PC-9 (cell line): ENCODE measurements at regions not wholly inside any gene's neighbourhood (a gene's known extent, or its start where the extent isn't known, plus 50 kb on each side); places are given as distances from the start of the nearest gene placed in this dataset.

Experiments used
- BruUV-seq: library from RNA; stranded (reverse); fragments of 400-500 nt; replicated peaks from 2 replicates; lab custom pipeline; 2021; lab: Mats Ljungman, UMichigan
- CTCF ChIA-PET: fragments of 300-600 bp; sonication (Branson Sonifier 250); formaldehyde crosslinking; loops from one replicate; lab custom pipeline; 2022; ENCODE audit warnings: antibody characterized with exemption; lab: Charles Lee
- POLR2A ChIA-PET: fragments of 300-600 bp; sonication (Branson Sonifier 250); formaldehyde crosslinking; loops from one replicate; lab custom pipeline; 2022; ENCODE audit warnings: antibody characterized with exemption; ENCODE audit not compliant: unreplicated experiment; lab: Charles Lee
- DNase-seq, 2 experiments: peaks; one replicate each; pipeline versions ENCODE4 v3.0.0 to v3.0.0-alpha.2; 2015 to 2022; ENCODE audit warnings: mixed read lengths in 1 of 2
- H2AFZ ChIP-seq: fragments of 200-600 bp; sonication (generic); 2 replicates; pipeline ENCODE4 v1.8.1; 2017; ENCODE audit warnings: antibody characterized with exemption
- H3F3A ChIP-seq: fragments of 200-600 bp; sonication (generic); 2 replicates; pipeline ENCODE4 v1.8.1; 2017; ENCODE audit warnings: antibody characterized with exemption, mild to moderate bottlenecking, low read depth; ENCODE audit not compliant: insufficient read depth
- H3K27ac ChIP-seq: fragments of 200-600 bp; sonication (generic); 2 replicates; pipeline ENCODE4 v1.6.1; 2016; ENCODE audit warnings: mixed run types
- H3K27me3 ChIP-seq: fragments of 200-600 bp; sonication (generic); 2 replicates; pipeline ENCODE4 v1.6.1; 2016; ENCODE audit warnings: low read depth, mixed run types; ENCODE audit not compliant: insufficient read depth
- H3K36me3 ChIP-seq: fragments of 200-600 bp; sonication (generic); 2 replicates; pipeline ENCODE4 v1.6.1; 2016; ENCODE audit warnings: low read depth, mixed run types
- H3K4me1 ChIP-seq: fragments of 200-600 bp; sonication (generic); replicated peaks from 2 replicates; pipeline ENCODE4 v1.6.1; 2016; ENCODE audit warnings: mixed run types; ENCODE audit not compliant: insufficient read depth
- H3K4me2 ChIP-seq: fragments of 200-600 bp; sonication (generic); 2 replicates; pipeline ENCODE4 v1.6.1; 2017; ENCODE audit warnings: mixed run types
- H3K4me3 ChIP-seq: fragments of 200-600 bp; sonication (generic); 2 replicates; pipeline ENCODE4 v1.6.1; 2016; ENCODE audit warnings: mixed run types
- H3K79me2 ChIP-seq: fragments of 200-600 bp; sonication (generic); 2 replicates; pipeline ENCODE4 v1.6.1; 2017; ENCODE audit warnings: low read depth, mixed run types
- H3K9me2 ChIP-seq: fragments of 200-600 bp; sonication (generic); 2 replicates; pipeline ENCODE4 v1.8.1; 2017; ENCODE audit warnings: mild to moderate bottlenecking; ENCODE audit not compliant: insufficient read depth
- H3K9me3 ChIP-seq: fragments of 200-600 bp; sonication (generic); 2 replicates; pipeline ENCODE4 v1.8.1; 2016; ENCODE audit warnings: low read depth; ENCODE audit not compliant: insufficient read depth
- H4K20me1 ChIP-seq: fragments of 200-600 bp; sonication (generic); 2 replicates; pipeline ENCODE4 v1.8.1; 2017; ENCODE audit not compliant: insufficient read depth
- EZH2 ChIP-seq: fragments of 200-600 bp; sonication (generic); IDR thresholded peaks from 2 replicates; pipeline ENCODE4 v1.8.0; 2017; ENCODE audit warnings: antibody characterized with exemption, low read depth
- intact Hi-C: fragments of 100-400 bp; cut with micrococcal nuclease; formaldehyde crosslinking; loops from one replicate; pipeline ENCODE4 v1.10.0; 2022; ENCODE audit not compliant: unreplicated experiment
- TF ChIP-seq, protein P1 (sequence below): fragments of 200-600 bp; sonication (generic); conservative IDR thresholded peaks from 2 replicates; pipeline ENCODE4 v1.6.1; 2017; ENCODE audit warnings: mixed run types, antibody characterized with exemption, mild to moderate bottlenecking, moderate library complexity

- Histone ChIP-seq H3K4me2 (no peak overlapping the region), H3K9me3 (no peaks in the 10 kb centered on the region), H2AFZ (no peak overlapping the region), H3K4me1 (no peaks in the 10 kb centered on the region), H3K4me3 (no peak overlapping the region), H3K36me3 (no peaks in the 10 kb centered on the region), H3K27me3 (no peaks in the 10 kb centered on the region), H3K27ac (no peak overlapping the region), H3F3A (no peaks in the 10 kb centered on the region), H4K20me1 (no peaks in the 10 kb centered on the region), H3K79me2 (no peaks in the 10 kb centered on the region), H3K9me2 (no peaks in the 10 kb centered on the region)
- intact Hi-C loops, result no loop called here
- BruUV-seq, result no TSS peak
- ChIA-PET CTCF (no interaction called here), POLR2A (interaction anchor here (0.7 kb wide), 1 partner anchor 35 kb away, joined by 4 read pairs; no protein-coding TSS in a partner anchor)
- TF ChIP-seq, protein P1, sequence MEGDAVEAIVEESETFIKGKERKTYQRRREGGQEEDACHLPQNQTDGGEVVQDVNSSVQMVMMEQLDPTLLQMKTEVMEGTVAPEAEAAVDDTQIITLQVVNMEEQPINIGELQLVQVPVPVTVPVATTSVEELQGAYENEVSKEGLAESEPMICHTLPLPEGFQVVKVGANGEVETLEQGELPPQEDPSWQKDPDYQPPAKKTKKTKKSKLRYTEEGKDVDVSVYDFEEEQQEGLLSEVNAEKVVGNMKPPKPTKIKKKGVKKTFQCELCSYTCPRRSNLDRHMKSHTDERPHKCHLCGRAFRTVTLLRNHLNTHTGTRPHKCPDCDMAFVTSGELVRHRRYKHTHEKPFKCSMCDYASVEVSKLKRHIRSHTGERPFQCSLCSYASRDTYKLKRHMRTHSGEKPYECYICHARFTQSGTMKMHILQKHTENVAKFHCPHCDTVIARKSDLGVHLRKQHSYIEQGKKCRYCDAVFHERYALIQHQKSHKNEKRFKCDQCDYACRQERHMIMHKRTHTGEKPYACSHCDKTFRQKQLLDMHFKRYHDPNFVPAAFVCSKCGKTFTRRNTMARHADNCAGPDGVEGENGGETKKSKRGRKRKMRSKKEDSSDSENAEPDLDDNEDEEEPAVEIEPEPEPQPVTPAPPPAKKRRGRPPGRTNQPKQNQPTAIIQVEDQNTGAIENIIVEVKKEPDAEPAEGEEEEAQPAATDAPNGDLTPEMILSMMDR, result no peak
- no peak for TF ChIP-seq EZH2
- no peak for DNase-seq
These were observed 153.8 kb downstream of the PTPRU start for GRCh38 chr1:29390075-29390474.

DNA sequence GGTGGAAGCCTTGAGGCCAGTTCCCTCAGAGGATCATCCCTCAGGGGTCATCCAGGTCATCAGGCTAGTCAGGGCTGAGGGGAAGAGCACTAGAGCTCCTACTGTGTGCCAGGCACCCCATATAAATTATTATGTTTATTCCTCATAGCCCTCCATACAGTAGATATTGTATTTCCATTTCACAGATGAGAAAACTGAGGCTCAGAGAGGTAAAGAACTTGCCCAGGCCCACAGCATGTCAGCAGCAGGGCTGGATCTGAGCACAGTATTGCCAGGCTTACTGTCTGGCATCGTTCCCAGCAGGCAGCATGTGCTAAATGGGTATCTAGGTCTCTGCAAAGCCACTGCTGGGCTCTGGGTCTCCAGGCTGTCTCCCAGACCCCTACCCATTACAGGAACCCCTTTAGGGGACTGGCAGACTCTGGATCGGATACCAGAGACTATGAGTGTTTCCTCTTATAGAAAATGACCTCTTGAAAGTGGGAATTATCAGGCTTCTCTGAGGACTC is 153.3 kb downstream of the PTPRU start:
- H3K36me3 ChIP-seq, result no peaks in the 10 kb centered on the region
- H3K4me3 ChIP-seq, result no peak overlapping the region
- CTCF ChIA-PET, result no interaction called here
- H3K27me3 ChIP-seq, result no peaks in the 10 kb centered on the region
- H3K9me3 ChIP-seq, result no peaks in the 10 kb centered on the region
- no peaks in the 10 kb centered on the region for H4K20me1 ChIP-seq
- no peak overlapping the region for H3K27ac ChIP-seq
- POLR2A ChIA-PET, result no interaction called here
- H3K4me1 ChIP-seq, result no peaks in the 10 kb centered on the region
- no TSS peak for BruUV-seq
- no peaks in the 10 kb centered on the region for H3K79me2 ChIP-seq
- H3K9me2 ChIP-seq, result no peaks in the 10 kb centered on the region
- H3F3A ChIP-seq, result no peaks in the 10 kb centered on the region
- intact Hi-C loops, result no loop called here
- no peak overlapping the region for H3K4me2 ChIP-seq
- TF ChIP-seq, protein P1, result no peak
- TF ChIP-seq EZH2, result no peak
- no peak overlapping the region for H2AFZ ChIP-seq
- no peak for DNase-seq

GRCh38 chr1:29388884-29389283 is 152.6 kb downstream of the PTPRU start:
- ChIA-PET POLR2A (no interaction called here), CTCF (no interaction called here)
- H3K4me1 ChIP-seq, result no peaks in the 10 kb centered on the region
- no peak overlapping the region for H3K4me2 ChIP-seq
- no peaks in the 10 kb centered on the region for H4K20me1 ChIP-seq
- H3K9me3 ChIP-seq, result no peaks in the 10 kb centered on the region
- BruUV-seq, result no TSS peak
- H3K79me2 ChIP-seq, result no peaks in the 10 kb centered on the region
- no peak for TF ChIP-seq EZH2
- TF ChIP-seq, protein P1, result no peak
- no peaks in the 10 kb centered on the region for H3F3A ChIP-seq
- no peaks in the 10 kb centered on the region for H3K9me2 ChIP-seq
- no peaks in the 10 kb centered on the region for H3K36me3 ChIP-seq
- no peak for DNase-seq
- no peak overlapping the region for H3K27ac ChIP-seq
- H3K4me3 ChIP-seq, result no peak overlapping the region
- intact Hi-C loops, result no loop called here
- no peak overlapping the region for H2AFZ ChIP-seq
- H3K27me3 ChIP-seq, result no peaks in the 10 kb centered on the region
